NCI-H1694 treated with DMSO at 0.1 percent for 48 hours (cell line): ENCODE measurements at regions not wholly inside any gene's neighbourhood (a gene's known extent, or its start where the extent isn't known, plus 50 kb on each side); places are given as distances from the start of the nearest gene placed in this dataset.

Experiments
- DNase-seq: peaks from one replicate; lab custom pipeline; 2025; lab: John Stamatoyannopoulos, UW

DNA sequence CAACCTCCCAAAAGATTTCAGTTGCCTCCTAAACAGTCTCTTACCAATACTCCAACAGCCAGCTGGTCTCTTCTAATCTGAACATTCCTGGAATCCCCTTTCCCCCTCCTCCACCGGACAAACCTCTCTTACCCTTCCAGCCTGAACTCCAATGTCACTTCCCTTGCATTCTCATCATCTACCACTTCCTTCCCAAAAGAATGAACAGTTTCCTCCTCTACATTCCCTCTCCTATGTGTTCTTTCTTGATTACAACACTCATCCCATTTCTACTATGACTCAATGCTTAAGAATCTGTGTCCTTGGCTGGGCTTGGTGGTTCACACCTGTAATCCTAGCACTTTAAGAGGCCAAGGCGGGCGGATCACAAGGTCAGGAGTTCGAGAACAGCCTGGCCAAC lies 417.1 kb downstream of the SETD4 start:
- DNase-seq, result no peak

DNA sequence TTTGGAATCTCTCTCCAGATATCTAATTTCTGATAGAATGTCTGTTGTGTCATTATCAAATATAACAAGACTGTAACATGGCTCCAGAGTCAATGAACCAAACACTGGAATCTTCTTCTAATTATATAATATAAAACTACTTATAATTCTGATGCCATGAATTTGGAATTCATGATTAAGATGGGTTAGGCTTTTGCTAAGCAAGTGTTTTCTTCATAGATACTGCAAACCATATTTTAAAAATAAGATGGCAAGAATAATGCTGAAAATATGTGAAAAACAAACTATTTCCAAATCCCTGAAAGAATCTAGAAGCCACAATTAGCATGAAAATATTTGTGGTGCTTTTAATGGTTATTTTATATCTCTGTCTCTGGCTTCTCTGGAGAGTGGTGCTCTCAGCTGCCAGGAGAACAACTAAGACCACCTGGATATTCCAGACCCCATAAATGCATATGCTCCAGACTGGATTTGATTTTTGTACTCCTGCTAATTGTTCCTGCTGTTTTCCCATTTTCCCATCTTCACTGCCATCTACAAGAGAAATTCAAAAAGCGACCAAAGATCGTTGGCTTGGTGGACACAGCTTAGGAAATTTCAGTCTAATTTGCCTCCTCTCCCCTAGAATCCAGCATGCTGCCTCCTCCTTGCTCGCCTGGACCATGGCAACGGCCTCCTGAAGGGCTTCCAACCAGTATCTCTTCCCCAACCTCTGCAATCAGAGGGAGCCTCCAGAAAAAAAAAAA lies 418.9 kb downstream of the SETD4 start:
- DNase-seq, result no peak

DNA sequence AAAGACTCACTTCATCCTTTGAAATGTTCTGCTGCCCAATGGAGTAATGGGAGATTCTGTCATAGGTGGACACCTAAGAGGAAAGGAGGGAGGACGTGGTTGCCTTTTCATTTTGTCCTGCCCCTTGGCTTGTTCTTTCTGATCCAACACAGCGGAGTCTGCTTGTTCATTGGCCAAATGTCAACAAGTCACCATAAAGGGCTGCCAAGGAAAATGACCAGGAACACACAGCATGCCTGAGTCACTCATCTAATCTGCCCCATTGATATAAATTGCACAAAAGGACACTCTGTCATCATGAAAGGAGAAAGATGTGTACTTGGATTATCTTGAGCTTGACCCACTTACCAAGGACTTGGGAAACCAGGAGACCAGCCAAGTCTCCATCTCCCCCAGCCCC lies 422.9 kb downstream of the SETD4 start:
- no peak for DNase-seq

DNA sequence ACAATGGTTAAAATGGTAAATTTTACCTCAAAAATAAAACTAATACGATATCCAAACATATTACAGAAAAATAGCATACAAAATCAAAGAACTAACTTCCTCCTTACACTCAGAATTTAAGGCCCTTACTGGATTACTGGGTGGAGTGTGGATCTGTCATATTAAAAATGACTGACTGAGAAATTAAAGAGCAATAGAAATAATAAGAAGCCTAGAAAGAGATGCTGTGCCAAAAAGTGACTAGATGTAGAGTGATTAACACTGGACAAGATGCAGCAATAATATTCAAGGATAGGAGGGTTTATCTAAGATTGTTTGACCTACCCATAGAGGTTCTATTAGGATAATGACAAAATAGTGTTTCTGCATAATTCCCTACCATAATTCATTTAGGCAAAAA lies 424.3 kb downstream of the SETD4 start:
- no peak for DNase-seq

DNA sequence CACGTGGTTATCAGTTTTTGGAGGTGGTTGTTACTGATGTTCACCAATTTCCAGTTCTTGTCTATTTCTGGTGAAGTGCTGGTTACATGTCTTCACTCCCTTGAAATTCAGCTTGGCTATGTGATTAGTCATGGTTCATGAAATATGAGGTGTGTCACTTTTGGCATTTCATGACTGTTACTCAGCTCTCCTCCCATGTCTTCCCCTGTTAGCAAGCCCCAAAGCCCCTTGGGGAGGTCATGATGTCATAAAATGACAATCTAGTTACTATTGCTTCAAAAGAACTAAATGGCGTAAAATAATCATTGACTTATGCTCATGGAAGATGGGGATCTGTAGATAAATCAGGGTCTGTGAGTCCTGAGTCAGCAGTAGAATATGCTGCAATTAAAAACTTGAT lies 425.1 kb downstream of the SETD4 start:
- DNase-seq, result no peak

DNA sequence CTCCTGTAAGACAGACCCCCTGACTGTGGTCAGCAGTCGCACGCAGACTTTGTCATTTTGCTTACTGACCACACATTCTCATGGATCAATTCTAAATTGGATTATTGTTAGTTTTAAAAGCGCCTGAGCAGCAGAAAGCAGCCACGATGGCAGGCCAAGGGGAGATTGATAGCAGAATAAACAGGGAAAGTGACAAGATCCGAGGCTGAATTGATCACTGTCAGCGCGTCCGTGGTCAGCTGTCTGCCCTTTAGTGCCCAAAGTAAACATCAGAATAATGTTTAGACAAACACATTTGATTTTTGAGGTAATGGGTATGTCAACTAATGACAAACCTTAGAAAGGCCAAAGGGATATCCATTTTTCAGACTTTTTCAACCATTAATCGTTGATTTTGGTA lies 426.8 kb downstream of the SETD4 start:
- DNase-seq, result no peak

DNA sequence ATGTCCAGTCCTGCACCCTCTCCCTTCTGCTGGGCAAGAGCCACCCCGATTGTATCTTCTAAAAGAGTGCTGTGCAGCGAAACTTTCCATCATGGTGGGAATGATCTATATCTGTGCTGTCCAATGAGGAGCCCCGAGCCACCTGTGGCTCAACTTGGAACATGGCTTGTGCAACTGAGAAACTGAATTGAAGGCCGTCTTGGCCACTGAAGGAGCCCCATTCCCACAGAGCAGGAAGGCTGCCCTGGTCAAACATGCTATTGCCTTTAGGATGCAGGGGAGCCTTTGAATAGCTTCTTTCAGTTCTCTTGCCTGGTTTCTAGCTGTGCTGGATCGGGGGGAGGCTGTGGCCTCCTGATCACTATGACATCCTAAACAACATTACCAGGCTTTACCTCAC lies 427.6 kb downstream of the SETD4 start:
- DNase-seq, result no peak

DNA sequence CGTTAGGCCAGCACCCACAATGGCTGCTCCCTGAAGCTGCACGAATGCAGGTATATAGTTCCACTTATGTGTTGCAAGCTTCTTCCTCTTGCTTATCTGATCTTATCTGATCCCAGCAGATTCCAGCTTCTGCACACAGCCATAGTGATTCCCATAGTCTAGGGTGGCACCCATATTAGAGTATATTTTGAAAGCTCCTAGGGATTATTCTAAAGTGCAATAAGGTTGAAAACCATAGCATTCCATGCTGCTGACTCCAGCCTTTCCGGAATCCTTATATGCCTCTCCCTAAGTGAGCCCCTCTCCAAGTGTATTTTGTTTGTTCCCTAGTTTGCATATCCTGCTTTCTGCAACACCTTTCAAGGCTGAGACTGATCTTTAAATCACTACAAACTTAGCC lies 432.0 kb downstream of the SETD4 start:
- DNase-seq, result no peak

DNA sequence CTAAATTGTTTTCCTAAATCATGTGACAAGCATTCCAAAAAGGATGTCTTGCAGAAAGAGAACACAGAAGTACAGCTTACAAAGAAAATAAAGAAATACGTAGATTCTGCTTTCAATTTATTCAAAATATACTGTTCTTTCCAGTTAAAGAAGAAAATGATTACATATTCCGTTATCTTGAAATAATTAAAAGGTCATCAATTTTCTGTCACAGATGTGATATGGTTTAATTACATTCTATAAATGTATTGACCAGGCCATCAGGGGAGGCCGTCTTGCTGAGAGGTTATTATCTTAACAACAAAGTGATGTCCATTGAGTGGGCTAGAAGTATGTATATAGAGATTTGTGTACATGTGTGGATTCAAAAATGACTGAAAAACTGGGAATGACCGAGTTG lies 432.9 kb downstream of the SETD4 start:
- no peak for DNase-seq

DNA sequence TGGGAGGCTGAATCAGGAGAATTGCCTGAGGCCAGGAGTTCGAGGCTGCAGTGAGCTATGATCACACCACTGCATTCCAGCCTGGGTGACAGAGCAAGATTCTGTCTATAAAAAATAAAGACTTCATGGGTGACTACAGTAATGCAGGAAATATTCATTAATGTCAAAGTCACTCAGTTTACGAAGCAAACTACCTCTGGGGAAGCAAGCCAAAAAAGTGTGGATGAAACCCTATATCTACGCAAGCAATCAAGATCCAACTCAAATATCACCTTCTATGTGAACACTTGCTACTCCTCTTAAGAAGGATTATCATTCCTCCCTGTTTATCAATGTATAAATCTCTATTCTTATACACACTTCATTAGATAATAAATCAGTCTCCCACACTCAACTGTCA lies 434.8 kb downstream of the SETD4 start:
- no peak for DNase-seq

DNA sequence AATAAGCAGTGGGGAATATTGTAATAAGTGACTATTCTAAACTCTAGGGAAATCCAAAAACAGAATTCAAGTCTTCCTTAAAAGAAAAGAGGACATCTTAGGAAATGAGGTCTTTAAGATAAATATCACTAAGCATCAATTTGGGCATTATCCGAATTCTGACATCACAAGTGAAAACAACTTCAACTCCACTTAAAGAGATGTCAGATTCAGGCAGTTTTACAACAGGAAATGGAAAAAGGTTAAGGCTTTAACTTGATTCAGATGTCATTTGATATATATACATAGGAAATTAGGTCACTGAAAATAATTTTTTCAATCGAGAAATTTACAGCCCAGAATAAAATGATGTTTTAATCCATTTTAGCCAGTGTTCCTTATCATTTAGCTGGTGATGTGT lies 435.4 kb downstream of the SETD4 start:
- DNase-seq, result no peak

DNA sequence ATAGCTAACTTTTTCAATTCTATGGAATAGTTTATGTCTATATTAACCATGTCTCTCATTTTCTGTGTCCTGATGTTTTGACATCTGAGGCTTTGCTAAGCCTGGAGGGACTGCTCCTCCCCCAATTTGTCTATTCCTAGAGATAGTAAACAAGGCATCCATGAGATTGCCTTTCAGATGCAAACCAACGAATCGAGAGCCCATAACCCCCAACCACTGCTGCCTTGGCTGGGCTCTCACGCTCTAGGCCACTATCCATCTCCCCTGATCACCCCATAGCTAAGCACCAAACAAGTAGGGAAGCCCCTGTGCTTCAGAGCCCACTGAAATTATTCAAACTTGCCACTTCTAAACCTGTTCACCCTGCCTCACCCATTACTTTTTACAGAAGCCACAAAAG lies 437.7 kb downstream of the SETD4 start:
- no peak for DNase-seq

DNA sequence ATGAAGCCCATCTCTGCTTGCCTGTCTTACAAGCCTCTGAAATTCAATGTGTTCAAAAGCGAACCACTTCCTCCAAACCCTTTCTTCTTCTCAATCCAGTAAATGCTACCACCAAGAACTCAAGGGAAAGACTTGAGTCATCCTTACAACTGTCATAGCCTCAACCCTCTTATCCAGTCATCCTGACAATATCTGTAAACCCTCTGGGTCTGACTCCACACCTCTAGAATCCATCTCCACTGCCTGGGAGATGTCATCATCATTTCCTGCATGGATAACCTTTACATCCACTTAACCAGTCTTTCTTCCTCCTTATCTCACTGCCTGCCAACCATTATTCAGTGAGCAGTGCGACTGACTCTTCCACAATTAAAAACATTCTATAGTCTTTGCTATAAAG lies 441.1 kb downstream of the SETD4 start:
- DNase-seq, result no peak

DNA sequence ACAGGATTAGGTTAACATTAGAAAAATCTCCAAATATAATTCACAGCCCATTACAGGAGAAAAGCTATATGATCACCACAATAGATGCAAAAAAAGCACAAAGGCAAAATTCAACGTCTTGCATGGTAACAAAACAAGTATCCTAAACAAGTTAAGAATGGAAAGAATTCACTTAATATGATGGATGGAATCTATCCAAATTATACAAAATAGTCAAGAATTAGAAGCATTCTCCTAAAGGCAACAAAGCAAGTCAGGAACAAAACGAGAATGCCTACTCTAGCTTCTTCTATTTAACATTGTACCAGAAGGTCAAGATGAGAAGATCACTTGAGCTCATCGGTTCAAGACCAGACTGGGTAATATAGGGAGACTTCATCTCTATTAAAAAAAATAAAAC lies 442.8 kb downstream of the SETD4 start:
- no peak for DNase-seq

DNA sequence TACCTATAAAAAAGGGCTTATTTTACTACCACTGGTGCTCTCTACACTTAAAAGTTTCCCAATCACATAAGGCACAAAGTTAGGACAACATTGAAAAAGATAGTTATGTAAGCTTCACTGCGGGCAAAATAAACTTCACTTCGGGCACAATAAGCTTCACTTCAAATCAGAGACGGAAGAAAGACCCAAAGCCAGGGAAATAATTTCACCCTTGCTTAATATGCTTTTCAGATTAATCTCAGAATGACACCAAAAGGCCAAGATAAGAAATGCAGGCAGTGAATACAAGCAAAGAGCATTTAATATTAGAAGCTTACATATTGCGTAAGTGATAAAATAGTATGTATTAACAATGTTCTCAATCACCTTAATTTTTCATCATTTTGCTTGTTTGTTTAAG lies 444.2 kb downstream of the SETD4 start:
- DNase-seq, result peak; percentile 22

DNA sequence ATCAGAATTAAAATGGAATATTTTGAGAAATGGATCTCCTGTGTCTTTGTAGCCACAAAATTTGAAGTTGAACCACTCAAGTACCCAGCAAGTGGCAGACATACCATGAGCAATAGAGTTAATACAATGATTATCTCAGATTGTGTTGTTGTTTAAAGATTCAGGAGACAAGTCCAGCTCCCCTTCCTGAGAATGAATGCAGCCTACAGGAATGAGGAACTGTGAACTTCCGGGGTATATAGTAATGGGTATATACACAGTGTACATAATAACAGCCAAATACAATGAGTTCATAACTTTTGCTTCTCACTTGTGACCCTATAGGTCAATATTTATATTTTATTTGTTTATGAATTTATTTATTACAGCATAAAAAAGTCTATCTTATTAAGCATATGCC lies 445.0 kb downstream of the SETD4 start:
- no peak for DNase-seq

DNA sequence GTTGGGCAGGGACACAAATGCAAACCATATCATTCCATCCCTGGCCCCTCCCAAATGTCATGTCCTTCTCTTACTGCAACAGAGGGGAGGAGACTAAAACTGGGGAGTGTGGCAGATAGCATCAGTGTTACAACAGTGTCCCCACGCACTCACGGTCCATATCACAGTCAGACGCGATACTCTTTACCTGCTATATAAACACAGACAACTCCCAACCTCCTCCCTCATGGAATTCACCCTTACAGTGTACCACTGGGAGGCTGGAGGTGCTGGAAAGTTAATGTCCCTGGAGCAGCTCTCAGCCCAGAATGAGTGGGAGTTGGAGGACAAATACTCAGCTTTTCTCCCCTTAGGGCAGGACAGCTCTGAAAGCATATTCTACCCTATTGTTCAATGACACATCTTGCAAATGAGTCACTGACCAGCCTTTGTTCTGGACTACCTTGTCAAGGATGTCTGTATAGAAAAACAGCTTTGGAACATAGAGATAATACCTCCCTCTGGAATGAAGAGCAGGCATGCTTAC lies 445.9 kb downstream of the SETD4 start:
- no peak for DNase-seq

DNA sequence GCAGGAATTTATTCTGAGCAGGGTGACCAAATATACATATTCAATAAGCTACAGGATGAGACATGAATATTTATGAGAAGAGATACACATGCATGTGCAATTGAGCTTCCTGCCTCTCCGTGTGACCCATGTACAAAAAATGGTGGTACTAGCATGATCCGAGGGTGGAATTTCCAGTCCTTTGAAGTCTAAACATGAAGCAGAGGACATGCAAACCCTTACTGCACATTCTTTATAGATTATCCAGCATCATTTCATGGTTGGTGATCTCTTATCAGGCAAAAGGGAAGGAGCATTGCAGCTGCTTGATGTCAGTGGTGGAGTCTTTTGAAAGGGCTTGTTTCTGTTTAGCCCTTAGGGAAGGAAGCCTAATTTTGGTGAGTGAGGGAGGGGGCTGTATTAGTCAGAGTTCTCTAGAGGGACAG lies 448.6 kb downstream of the SETD4 start:
- DNase-seq, result no peak

DNA sequence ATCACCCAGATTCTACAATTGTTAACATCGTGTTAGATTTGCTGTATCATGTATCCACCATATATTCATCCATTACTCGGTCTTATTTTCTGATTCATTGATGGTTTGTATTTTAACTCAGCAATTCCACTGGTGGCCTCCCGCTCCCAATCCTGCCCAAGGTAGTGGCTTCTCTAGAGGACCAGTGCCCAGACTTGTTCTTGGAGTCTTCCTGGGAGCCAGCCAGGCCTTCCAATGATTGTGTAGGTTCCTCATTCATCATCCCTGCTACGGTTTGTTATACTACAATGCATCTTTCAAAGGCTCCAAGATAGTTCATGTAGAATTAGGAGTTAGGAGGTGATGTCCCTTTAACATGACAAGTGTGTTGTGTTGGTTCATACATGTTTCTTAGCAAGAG lies 451.1 kb downstream of the SETD4 start:
- DNase-seq, result no peak

DNA sequence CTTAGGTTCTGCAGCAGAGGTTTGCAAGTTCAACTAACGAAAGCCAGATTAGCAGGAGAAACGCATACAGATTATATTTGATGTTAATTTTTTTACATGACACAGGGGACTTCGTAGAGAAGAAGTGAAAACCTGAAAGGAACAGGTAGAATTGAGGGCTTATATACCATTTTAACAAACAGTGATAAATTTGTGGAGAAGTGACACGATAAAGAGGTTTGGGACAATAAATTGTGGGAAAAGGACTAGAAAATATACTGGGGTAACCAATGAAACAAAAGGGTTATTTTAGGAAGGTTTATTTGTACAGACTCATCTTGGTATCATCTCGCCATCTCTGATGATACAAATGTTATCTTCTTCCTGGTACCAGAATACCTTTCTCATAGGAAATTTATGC lies 452.9 kb downstream of the SETD4 start:
- DNase-seq, result no peak

DNA sequence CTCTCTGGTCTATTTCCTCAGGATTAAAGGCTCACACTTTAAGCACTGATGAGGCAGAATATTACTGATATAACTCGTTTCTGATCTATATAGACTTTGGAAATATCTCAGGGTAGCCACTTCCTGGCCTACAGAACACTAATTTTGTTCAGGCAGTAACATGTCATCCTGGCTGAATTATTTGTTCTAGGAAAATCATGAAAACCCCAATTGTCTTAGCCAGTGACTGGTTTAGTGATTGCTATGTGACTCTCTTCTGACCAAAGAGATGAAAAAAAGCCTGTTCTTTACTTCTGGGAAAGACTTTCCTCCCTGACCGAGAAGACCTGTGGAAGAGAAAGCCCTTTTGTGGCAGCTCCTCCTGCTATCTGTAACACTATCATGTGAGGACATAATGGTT lies 453.7 kb downstream of the SETD4 start:
- no peak for DNase-seq

DNA sequence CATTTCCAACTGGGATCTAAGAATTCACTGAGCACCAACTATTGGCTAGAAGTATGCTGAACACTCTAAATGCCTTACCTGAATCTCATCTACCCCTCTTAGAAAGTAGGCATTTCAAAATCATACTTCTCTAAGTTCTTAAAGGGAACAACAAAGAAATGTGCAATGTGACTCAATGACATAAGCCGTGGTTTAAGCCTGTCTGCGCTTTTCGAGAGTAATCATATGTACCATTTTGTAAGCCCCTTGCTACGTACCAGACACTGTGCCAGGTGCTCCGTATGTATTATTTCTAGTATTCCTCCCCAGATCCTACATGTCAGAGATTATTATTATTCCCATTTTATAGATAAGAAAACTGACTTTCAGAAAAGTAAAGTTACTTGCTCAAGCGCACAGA lies 454.2 kb downstream of the SETD4 start:
- no peak for DNase-seq

DNA sequence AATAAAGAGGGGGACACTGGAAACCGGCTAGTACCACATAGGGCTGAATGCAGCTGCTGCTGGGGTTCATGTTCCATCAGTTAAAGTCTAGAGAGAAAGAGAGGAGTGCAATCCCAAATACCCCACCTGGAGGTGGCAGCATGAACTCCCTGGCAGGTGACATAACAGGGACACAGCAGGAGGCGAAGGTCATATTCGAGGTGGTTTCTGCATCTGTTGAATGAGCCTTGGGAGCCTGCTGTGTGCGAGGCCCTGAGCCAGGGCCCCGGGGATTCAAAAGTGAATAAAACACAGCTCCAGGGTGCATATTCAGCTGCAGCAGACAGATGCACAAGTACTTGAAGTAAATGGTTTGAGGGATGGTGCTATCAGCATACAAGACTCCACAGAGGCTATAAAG lies 456.8 kb downstream of the SETD4 start:
- DNase-seq, result no peak

DNA sequence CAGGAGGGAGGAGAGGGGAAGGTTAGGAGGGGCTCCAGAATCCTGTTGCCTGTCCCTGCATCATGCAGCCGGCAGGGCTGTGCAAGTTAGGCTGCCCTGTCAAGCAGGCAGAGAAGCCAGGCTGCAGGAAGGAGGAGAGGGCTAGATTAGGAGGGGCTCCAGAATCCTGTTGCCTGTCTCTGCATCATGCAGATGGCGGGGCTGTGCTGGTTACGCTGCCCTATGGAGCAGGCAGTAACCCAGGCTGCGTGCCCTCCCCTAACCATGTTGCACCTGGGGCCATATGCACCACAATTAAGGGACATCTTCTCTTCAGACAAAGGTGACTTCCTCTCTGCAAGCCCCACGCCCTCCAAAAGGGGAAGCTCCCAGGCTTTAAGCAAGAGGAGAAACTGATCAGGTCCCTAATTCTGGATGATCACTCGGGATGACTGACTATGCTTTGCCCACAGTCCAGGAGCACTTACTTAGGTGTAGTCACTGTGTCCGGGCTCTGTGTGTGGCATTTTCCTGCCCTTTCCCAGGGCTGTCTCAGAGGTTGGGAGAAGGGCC lies 457.4 kb downstream of the SETD4 start:
- DNase-seq, result no peak
